Mammary epithelial cell (primary cell): ENCODE measurements at regions not wholly inside any gene's neighbourhood (a gene's known extent, or its start where the extent isn't known, plus 50 kb on each side); places are given as distances from the start of the nearest gene placed in this dataset.

Experiments
- EZH2 ChIP-seq: IDR thresholded peaks from 2 replicates; pipeline ENCODE4 v1.6.1; 2012; ENCODE audit warnings: low read length, inconsistent platforms, borderline replicate concordance
- TF ChIP-seq, protein P1 (sequence below), 2 donors: IDR thresholded peaks in 1 of 2; conservative IDR thresholded peaks in 1 of 2; 2 replicates each; pipeline ENCODE4 v1.5.1; 2011 to 2012; ENCODE audit warnings: inconsistent platforms in 2 of 2, low read length in 2 of 2, mild to moderate bottlenecking in 2 of 2, control low read depth in 1 of 2, low read depth in 1 of 2; ENCODE audit not compliant: insufficient read depth in 1 of 2; ENCODE audit errors: extremely low read depth in 1 of 2

DNA sequence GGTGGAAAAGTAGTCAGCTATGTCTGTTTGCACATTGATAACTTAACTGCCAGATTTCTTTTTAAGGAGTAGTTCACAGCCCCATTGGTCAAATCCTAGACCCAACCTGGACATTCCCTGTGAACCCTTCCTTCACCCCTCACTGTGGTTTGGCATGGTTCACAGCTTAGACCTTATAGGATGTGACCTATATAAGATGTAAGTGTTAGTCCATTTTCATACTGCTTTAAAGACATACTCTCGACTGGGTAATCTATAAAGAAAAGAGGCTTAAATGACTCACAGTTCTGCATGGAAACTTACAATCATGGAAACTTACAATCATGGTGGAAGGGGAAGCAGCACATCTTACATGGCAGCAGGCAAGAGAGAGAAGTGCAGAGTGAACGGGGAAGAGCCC, 1066.2 kb downstream of the TTLL7 start:
- TF ChIP-seq, protein P1, sequence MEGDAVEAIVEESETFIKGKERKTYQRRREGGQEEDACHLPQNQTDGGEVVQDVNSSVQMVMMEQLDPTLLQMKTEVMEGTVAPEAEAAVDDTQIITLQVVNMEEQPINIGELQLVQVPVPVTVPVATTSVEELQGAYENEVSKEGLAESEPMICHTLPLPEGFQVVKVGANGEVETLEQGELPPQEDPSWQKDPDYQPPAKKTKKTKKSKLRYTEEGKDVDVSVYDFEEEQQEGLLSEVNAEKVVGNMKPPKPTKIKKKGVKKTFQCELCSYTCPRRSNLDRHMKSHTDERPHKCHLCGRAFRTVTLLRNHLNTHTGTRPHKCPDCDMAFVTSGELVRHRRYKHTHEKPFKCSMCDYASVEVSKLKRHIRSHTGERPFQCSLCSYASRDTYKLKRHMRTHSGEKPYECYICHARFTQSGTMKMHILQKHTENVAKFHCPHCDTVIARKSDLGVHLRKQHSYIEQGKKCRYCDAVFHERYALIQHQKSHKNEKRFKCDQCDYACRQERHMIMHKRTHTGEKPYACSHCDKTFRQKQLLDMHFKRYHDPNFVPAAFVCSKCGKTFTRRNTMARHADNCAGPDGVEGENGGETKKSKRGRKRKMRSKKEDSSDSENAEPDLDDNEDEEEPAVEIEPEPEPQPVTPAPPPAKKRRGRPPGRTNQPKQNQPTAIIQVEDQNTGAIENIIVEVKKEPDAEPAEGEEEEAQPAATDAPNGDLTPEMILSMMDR (conservative IDR thresholded peaks at IDR 0.05 in 1 of 2, IDR thresholded peaks at IDR 0.05 in 1 of 2; ENCODE audit: extremely low read depth in 1 of 2, insufficient read depth in 1 of 2, low read depth in 1 of 2, low read length in 2 of 2) = no peak
- no peak for TF ChIP-seq EZH2
